Thyroid gland (tissue), 4 donors: ENCODE measurements at regions not wholly inside any gene's neighbourhood (a gene's known extent, or its start where the extent isn't known, plus 50 kb on each side); places are given as distances from the start of the nearest gene placed in this dataset.
A peak's percentile ranks its signal among the peaks of the same experiment; 100 is the strongest.
"Not testable (repeated sequence)": the region's sequence is repeated elsewhere in the genome, so short reads cannot be mapped to it uniquely, and the experiment has no call there.

ENCODE experiments used
- DNase-seq, 2 donors: peaks; one replicate each; pipeline ENCODE4 v3.0.0-alpha.2; 2019
- H3K27ac ChIP-seq, 3 donors: fragments of 200-600 bp; sonication (generic); 1 replicate in 2 of 3; 2 replicates in 1 of 3; pipeline ENCODE4 v1.5.1; 2016 to 2019; ENCODE audit warnings: mild to moderate bottlenecking in 1 of 3, moderate library complexity in 1 of 3
- H3K27me3 ChIP-seq: fragments of 200-600 bp; sonication (generic); one replicate; pipeline ENCODE4 v1.5.1; 2019
- H3K36me3 ChIP-seq, 2 donors: fragments of 200-600 bp; sonication (generic); one replicate each; pipeline ENCODE4 v1.5.1; 2016 to 2019
- H3K4me1 ChIP-seq, 2 donors: fragments of 200-600 bp; sonication (generic); one replicate each; pipeline ENCODE4 v1.5.1; 2017 to 2019
- H3K4me3 ChIP-seq, 3 donors: fragments of 200-600 bp; sonication (generic); replicated peaks in 1 of 3; 1 replicate in 2 of 3; 2 replicates in 1 of 3; pipeline ENCODE4 v1.5.1; 2016; ENCODE audit warnings: mild to moderate bottlenecking in 1 of 3
- H3K9me3 ChIP-seq: fragments of 200-600 bp; sonication (generic); one replicate; pipeline ENCODE4 v1.5.1; 2017
- WGBS, 2 donors: methylation state at CpG; one replicate each; pipeline ENCODE4 v1.1.5; 2017; 5-methylcytosine and 5-hydroxymethylcytosine counted together
- intact Hi-C: fragments of 100-400 bp; cut with DNase I; formaldehyde crosslinking; loops from one replicate; pipeline ENCODE4 v1.15.1; 2023

DNA sequence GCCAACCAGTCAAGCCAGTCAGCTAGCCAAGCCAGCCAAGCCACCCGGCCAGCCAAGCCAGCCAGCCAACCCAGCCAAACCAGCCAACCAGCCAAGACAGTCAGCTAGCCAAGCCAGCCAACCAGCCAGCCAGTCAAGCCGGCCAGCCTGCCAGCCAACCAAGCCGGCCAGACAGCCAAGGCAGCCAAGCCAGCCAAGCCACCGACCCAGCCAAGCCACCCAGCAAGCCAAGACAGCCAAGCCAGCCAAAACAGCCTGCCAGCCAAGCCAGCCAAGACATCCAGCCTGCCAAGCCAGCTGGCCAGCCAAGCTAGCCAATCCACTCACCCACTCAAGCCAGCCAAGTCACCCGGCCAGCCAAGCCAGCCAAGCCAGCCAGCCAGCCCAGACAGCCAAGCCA, 1599.2 kb downstream of the RPIA start:
- 86% methylated on average over 2 of the region's 5 CpGs; no CpG with 5 or more reads in 1 of the 2 donors for WGBS, 2 donors
- H3K9me3 ChIP-seq, H3K27me3 ChIP-seq, H3K4me3 ChIP-seq, DNase-seq, H3K36me3 ChIP-seq, intact Hi-C loops, H3K27ac ChIP-seq, H3K4me1 ChIP-seq: not testable (repeated sequence)

DNA sequence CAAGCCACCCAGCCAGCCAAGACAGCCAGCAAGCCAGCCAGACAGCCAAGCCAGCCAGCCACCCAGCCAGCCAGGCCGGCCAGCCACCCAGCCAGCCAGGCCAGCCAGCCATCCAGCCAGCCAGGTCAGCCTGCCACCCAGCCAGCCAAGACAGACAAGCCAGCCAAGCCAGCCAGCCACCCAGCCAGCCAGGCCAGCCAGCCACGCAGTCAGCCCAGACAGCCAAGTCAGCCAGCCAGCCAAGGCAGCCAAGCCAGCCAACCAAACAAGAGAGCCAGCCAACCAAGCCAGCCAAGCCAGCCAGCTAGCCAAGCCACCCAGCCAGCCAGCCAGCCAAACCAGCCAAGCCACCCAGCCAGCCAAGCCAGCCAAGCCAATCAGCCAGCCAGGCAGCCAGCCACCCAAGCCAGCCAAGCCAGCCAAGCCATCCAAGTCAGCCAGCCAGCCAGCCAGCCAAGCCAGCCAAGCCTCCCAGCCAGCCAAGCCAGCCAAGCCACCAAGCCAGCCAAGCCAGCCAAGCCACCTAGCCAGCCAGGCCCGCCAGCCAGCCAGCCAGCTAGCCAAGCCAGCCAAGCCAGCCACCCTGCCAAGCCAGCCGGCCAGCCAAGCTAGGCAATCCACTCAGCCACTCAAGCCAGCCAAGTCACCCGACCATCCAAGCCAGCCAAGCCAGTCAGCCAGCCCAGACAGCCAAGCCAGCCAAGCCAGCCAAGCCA, 1599.9 kb downstream of the RPIA start:
- H3K36me3 ChIP-seq, H3K4me1 ChIP-seq, H3K27ac ChIP-seq, intact Hi-C loops, DNase-seq, H3K4me3 ChIP-seq, H3K27me3 ChIP-seq, H3K9me3 ChIP-seq: not testable (repeated sequence)
- WGBS, 2 donors: no CpG with 5 or more reads among the region's 5 CpGs

DNA sequence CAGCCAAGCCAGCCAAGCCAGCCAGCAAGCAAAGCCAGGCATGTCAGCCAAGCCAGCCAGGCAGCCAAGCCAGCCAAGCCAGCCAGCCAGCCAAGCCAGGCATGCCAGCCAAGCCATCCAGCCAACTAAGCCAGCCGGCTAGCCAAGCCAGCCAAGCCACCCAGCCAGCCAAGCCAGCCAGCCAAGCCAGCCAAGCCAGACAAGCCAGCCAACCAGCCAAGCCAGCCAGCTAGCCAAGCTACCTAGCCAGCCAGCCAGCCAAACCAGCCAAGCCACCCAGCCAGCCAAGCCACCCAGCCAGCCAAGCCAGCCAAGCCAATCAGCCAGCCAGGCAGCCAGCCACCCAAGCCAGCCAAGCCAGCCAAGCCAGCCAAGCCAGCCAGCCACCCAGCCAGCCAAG, 1600.5 kb downstream of the RPIA start:
- H3K27ac ChIP-seq, H3K4me3 ChIP-seq, H3K36me3 ChIP-seq, H3K27me3 ChIP-seq, H3K9me3 ChIP-seq, DNase-seq, intact Hi-C loops, H3K4me1 ChIP-seq: not testable (repeated sequence)
- WGBS, 2 donors: no CpG with 5 or more reads among the region's 1 CpG

DNA sequence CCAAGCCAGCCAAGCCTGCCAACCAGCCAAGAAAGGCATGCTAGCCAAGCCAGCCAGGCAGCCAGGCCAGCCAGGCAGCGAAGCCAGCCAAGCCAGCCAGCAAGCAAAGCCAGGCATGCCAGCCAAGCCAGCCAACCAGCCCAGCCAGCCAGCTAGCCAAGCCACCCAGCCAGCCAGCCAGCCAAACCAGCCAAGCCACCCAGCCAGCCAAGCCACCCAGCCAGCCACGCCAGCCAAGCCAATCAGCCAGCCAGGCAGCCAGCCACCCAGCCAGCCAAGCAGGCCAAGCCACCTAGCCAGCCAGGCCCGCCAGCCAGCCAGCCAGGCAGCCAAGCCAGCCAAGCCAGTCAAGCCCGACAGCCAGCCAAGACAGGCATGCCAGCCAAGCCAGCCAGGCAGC, 1601.0 kb downstream of the RPIA start:
- intact Hi-C loops, H3K27ac ChIP-seq, H3K36me3 ChIP-seq, H3K4me1 ChIP-seq, H3K9me3 ChIP-seq, DNase-seq, H3K4me3 ChIP-seq, H3K27me3 ChIP-seq: not testable (repeated sequence)
- WGBS, 2 donors: 73% methylated on average over 3 of the region's 4 CpGs; no CpG with 5 or more reads in 1 of the 2 donors

DNA sequence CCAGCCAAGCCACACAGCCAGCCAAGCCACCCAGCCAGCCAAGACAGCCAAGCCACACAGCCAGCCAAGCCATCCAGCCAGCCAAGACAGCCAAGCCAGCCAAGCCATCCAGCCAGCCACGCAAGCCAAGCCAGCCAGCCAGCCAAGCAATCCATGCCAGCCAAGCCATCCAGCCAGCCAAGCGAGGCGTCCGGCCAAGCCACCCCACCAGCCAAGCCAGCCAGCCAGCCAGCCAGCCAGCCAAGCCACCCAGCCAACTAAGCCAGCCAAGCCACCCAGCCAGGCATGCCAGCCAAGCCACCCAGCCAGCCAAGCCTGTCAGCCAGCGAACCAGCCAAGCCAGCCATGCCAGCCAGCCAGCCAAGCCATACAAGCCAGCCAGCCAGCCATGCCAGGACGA, 1601.8 kb downstream of the RPIA start:
- H3K27ac ChIP-seq, intact Hi-C loops, H3K4me1 ChIP-seq, H3K4me3 ChIP-seq, H3K27me3 ChIP-seq, H3K9me3 ChIP-seq, H3K36me3 ChIP-seq: not testable (repeated sequence)
- WGBS, 2 donors: 76 to 77% methylated on average over 6 of the region's 6 CpGs
- DNase-seq: peak in 1 of 2 donors; percentile 7

DNA sequence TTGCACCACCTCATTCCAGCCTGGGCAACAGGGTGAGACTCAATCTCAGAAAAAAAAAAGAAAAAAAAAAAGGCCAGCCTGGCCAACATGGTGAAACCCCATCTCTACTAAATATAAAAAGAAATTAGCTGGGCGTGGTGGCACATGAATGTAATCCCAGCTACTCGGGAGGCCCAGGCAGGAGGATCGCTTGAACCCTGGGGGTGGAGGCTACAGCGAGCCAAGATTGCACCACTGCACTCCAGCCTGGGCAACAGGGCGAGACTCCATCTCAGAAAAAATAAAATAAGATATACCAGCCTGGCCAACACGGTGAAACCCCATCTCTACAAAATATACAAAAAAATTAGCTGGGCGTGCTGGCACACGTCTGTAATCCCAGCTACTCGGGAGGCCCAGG, 1602.3 kb downstream of the RPIA start:
- H3K27me3 ChIP-seq, intact Hi-C loops, H3K9me3 ChIP-seq, H3K27ac ChIP-seq, H3K36me3 ChIP-seq, H3K4me3 ChIP-seq, H3K4me1 ChIP-seq, DNase-seq: not testable (repeated sequence)
- WGBS, 2 donors: 89 to 93% methylated on average over 9 of the region's 9 CpGs

DNA sequence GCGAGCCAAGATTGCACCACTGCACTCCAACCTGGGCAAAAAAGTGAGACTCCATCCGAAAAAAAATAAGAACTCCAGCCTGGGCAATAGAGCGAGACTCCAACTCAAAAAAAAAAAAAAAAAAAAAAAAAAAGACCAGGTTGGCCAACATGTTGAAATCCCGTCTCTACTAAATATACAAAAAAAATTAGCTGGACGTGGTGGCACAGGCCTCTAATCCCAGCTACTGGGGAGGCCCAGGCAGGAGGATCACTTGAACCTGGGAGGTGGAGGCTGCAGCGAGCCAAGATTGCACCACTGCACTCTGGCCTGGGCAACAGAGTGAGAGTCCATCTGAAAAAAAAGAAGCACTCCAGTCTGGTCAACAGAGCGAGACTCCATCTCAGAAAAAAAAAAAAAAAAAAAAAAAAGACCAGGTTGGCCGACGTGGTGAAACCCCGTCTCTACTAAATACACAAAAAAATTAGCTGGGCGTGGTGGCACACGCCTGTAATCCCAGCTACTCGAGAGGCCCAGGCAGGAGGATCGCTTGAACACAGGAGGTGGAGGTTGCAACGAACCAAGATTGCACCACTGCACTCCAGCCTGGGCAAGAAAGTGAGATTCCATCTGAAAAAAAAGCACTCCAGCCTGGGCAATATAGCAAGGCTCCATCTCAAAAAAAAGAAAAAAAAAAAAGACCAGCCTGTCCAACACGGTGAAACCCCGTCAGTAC, 1603.7 kb downstream of the RPIA start:
- H3K36me3 ChIP-seq, intact Hi-C loops, H3K9me3 ChIP-seq, H3K4me3 ChIP-seq, H3K4me1 ChIP-seq, H3K27me3 ChIP-seq, H3K27ac ChIP-seq, DNase-seq: not testable (repeated sequence)
- WGBS, 2 donors: 87 to 89% methylated on average over 15 to 17 of the region's 17 CpGs

DNA sequence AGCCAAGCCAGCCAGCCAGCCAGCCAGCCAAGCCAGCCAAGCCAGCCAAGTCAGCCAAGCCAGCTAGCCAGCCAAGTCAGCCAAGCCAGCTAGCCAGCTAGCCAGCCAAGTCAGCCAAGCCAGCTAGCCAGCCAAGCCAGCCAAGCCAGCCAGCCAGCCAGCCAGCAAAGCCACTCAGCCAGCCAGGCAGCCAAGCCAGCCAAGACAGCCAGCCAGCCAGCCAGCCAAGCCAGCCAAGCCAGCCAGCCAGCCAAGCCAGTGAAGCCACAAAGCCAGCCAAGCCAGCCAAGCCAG, 1605.0 kb downstream of the RPIA start:
- H3K36me3 ChIP-seq, H3K9me3 ChIP-seq, DNase-seq, H3K4me3 ChIP-seq, H3K4me1 ChIP-seq, H3K27ac ChIP-seq, H3K27me3 ChIP-seq, intact Hi-C loops: not testable (repeated sequence)

DNA sequence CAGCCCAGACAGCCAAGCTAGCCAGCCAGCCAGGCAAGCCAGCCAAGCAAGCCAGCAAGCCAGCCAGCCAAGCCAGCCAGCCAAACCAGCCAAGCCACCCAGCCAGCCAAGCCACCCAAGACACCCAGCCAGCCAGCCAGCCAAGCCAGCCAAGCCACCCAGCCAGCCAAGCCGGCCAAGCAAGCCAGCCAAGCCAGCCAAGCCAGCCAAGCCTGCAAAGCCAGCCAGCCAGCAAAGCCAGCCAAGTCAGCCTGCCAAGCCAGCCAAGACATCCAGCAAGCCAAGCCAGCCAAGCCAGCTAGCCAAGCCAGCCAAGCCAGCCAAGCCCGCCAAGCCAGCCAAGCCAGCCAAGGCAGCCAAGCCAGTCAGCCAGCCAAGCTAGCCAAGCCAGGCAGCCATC, 1606.2 kb downstream of the RPIA start:
- H3K27me3 ChIP-seq, DNase-seq, H3K27ac ChIP-seq, H3K4me1 ChIP-seq, H3K4me3 ChIP-seq, intact Hi-C loops, H3K9me3 ChIP-seq, H3K36me3 ChIP-seq: not testable (repeated sequence)
- 83% methylated on average over 1 of the region's 2 CpGs; no CpG with 5 or more reads in 1 of the 2 donors for WGBS, 2 donors

DNA sequence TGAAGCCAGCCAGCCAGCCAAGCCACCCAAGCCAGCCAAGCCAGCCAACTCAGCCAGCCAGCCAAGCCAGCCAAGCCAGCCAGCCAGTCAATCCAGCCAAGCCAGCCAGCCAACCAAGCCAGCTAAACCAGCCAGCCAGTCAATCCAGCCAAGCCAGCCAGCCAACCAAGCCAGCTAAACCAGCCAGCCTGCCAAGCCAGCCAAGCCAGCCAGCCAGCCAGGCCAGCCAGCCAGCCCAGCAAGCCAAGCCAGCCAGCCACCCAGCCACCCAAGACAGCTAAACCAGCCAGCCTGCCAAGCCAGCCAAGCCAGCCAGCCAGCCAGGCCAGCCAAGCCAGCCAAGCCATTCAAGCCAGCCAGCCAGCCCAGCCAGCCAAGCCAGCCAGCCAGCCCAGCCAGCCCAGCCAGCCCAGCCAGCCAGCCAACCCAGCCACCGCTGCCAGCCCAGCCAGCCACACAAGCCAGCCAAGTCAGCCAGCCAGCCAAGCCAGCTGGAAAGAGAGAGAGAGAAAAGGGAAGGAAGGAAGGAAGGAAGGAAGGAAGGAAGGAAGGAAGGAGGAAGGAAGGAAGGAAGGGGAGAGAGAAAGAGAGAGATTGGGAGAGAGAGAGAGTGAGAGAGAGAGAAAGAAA, 1606.8 kb downstream of the RPIA start:
- H3K4me1 ChIP-seq, H3K36me3 ChIP-seq, H3K9me3 ChIP-seq, H3K4me3 ChIP-seq, DNase-seq, intact Hi-C loops, H3K27me3 ChIP-seq, H3K27ac ChIP-seq: not testable (repeated sequence)
- WGBS, 2 donors: 75 to 90% methylated on average over 1 of the region's 1 CpG

DNA sequence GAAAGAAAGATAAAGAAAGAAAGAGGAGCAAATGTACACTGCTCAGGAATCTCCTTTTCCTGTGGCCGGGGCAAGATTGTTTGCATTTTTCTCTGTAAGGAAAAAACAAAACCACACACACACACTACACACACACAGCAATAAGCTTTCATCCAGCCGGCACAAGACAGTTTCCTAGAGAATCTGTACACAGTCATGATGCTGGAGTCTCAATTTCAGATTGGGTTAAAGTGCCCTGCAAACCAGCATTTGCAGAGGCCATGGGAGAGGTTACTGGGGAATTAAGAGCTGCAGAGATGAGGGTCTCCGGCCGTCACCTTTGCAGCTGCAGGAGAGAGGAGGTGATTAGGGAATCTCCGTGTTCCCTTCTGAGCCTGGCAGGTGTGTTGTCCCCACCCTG, 1607.5 kb downstream of the RPIA start:
- intact Hi-C loops, H3K4me1 ChIP-seq, H3K27me3 ChIP-seq, H3K27ac ChIP-seq, H3K4me3 ChIP-seq, H3K9me3 ChIP-seq, H3K36me3 ChIP-seq, DNase-seq: not testable (repeated sequence)
- 55 to 82% methylated on average over 2 of the region's 5 CpGs for WGBS, 2 donors

DNA sequence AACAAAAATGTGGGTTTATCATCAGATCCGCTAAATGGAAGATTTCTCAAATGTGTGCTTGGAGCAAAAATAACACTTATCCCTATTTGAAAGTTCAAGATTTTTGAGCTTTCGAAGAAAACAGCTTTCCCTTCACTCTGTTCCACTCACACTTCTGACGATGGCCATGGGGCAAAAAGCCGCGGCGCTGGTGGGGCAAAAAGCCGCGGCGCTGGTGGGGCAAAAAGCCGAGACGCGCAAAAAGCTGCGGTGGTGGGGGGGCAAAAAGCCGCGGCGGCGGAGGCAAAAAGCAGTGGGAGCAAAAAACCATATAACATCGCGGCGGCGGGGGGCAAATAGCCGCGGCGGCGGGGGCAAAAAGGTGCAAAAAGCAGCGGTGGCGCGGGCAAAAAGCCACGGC, 1631.5 kb downstream of the RPIA start:
- H3K4me3 ChIP-seq, H3K9me3 ChIP-seq: not testable (repeated sequence)
- WGBS, 2 donors: 6 to 22% methylated on average over 19 to 20 of the region's 29 CpGs

More for the DNA sequence above, 1631.5 kb downstream of the RPIA start:
- H3K27ac ChIP-seq, DNase-seq, H3K36me3 ChIP-seq, H3K27me3 ChIP-seq, H3K4me1 ChIP-seq, intact Hi-C loops: not testable (repeated sequence)
